Muscle of leg (tissue), 3 donors: ENCODE measurements at regions not wholly inside any gene's neighbourhood (a gene's known extent, or its start where the extent isn't known, plus 50 kb on each side); places are given as distances from the start of the nearest gene placed in this dataset.

Experiments used
- DNase-seq: peaks from one replicate; pipeline ENCODE4 v3.0.0; 2013
- H3K27ac ChIP-seq: one replicate; pipeline ENCODE4 v1.5.1; 2013; ENCODE audit warnings: mild to moderate bottlenecking, low read length, control low read depth
- H3K27me3 ChIP-seq: one replicate; pipeline ENCODE4 v1.6.1; 2013; ENCODE audit warnings: low read length; ENCODE audit not compliant: control insufficient read depth, insufficient read depth
- H3K36me3 ChIP-seq: one replicate; pipeline ENCODE4 v1.6.1; 2013; ENCODE audit warnings: low read length; ENCODE audit not compliant: control insufficient read depth, insufficient read depth
- H3K4me1 ChIP-seq: one replicate; pipeline ENCODE4 v1.6.1; 2013; ENCODE audit warnings: low read length; ENCODE audit not compliant: control insufficient read depth, insufficient read depth
- H3K4me3 ChIP-seq: one replicate; pipeline ENCODE4 v1.5.1; 2013; ENCODE audit warnings: low read length, control low read depth
- H3K9me3 ChIP-seq: replicated peaks from 2 replicates; pipeline ENCODE4 v1.6.1; 2013; ENCODE audit warnings: low read depth, low read length; ENCODE audit not compliant: control insufficient read depth
- WGBS: methylation state at CpG from one replicate; pipeline ENCODE4 v1.1.5; 2013; ENCODE audit warnings: missing lambda C conversion rate; ENCODE audit not compliant: insufficient coverage; 5-methylcytosine and 5-hydroxymethylcytosine counted together

- Histone ChIP-seq H3K27ac (no peak overlapping the region), H3K27me3 (peaks cover 2% of the 10 kb centered on the region), H3K9me3 (peaks cover 2% of the 10 kb centered on the region), H3K4me3 (no peak overlapping the region), H3K4me1 (no peaks in the 10 kb centered on the region), H3K36me3 (no peaks in the 10 kb centered on the region)
- no peak for DNase-seq
These were observed 112.7 kb upstream of the ZNF618 start for GRCh38 chr9:113763429-113763828.

GRCh38 chr9:113764572-113764971 is 111.5 kb upstream of the ZNF618 start:
- no peaks in the 10 kb centered on the region for H3K4me1 ChIP-seq
- H3K27ac ChIP-seq: no peak overlapping the region
- H3K36me3 ChIP-seq: no peaks in the 10 kb centered on the region
- peaks cover 2% of the 10 kb centered on the region for H3K27me3 ChIP-seq
- WGBS: 89% methylated on average over 1 of the region's 1 CpG
- no peak overlapping the region for H3K4me3 ChIP-seq
- H3K9me3 ChIP-seq: no peaks in the 10 kb centered on the region
- no peak for DNase-seq

DNA sequence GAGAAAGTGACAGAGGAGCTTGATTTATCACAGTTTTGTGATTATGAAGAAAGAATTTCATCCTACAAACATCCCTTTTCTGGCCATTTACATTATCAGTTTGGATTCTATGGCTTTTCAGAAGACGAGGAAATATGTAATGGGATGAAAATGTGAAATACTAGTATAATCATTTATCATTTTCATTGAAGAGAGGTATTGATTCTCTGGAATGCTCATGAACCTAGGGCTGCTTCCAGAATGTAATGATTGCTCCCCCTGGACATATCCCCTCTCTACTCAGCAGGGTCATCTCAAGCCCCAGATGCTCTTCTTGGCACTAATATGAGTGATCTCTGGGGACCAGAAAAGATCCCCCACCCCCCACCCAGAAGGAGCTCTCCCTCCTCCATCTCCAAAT is 106.7 kb upstream of the ZNF618 start:
- no peaks in the 10 kb centered on the region for H3K36me3 ChIP-seq
- H3K4me3 ChIP-seq: no peak overlapping the region
- H3K27ac ChIP-seq: no peak overlapping the region
- H3K9me3 ChIP-seq: no peaks in the 10 kb centered on the region
- H3K27me3 ChIP-seq: no peaks in the 10 kb centered on the region
- H3K4me1 ChIP-seq: peaks cover 26% of the 10 kb centered on the region
- DNase-seq: no peak
- no CpG with 5 or more reads among the region's 1 CpG for WGBS

GRCh38 chr9:113770396-113770795 is 105.7 kb upstream of the ZNF618 start:
- no peak for DNase-seq
- no peaks in the 10 kb centered on the region for H3K9me3 ChIP-seq

DNA sequence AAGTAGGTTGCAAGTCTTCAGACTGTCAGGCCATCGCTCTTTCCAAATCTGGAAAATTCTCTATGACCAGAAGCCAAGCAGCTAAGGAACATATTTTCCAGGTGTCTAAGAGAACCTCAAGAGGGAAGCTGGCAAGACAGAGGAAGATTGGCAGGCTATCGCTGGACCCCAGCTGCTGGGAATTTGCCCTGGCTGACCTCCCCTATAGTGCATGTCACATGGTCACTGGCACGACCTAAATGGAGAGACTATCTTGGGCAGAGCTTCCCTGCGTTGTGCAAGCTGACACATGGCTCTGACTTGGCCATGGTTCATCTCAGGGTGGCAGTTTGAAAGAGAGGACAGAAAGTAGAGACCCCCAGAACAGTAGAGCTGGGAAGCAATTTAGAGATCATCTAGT is 104.9 kb upstream of the ZNF618 start:
- WGBS: 50% methylated on average over 3 of the region's 4 CpGs
- H3K27ac ChIP-seq: no peak overlapping the region
- no peaks in the 10 kb centered on the region for H3K27me3 ChIP-seq
- DNase-seq: peak; percentile 58
- H3K36me3 ChIP-seq: no peaks in the 10 kb centered on the region
- H3K4me1 ChIP-seq: peaks cover 26% of the 10 kb centered on the region
- no peaks in the 10 kb centered on the region for H3K9me3 ChIP-seq
- H3K4me3 ChIP-seq: no peak overlapping the region

More at GRCh38 chr9:113770396-113770795, 105.7 kb upstream of the ZNF618 start:
- H3K27ac ChIP-seq: no peak overlapping the region
- H3K4me1 ChIP-seq: peaks cover 26% of the 10 kb centered on the region
- WGBS: 44% methylated on average over 4 of the region's 5 CpGs
- no peaks in the 10 kb centered on the region for H3K27me3 ChIP-seq
- H3K4me3 ChIP-seq: no peak overlapping the region
- no peaks in the 10 kb centered on the region for H3K36me3 ChIP-seq

GRCh38 chr9:113772121-113772810 is 103.8 kb upstream of the ZNF618 start:
- DNase-seq: peak; percentile 90
- Histone ChIP-seq H3K27ac (no peak overlapping the region), H3K9me3 (no peaks in the 10 kb centered on the region), H3K27me3 (no peaks in the 10 kb centered on the region), H3K4me1 (peaks cover 26% of the 10 kb centered on the region), H3K36me3 (no peaks in the 10 kb centered on the region), H3K4me3 (no peak overlapping the region)
- WGBS: no CpG with 5 or more reads among the region's 6 CpGs

DNA sequence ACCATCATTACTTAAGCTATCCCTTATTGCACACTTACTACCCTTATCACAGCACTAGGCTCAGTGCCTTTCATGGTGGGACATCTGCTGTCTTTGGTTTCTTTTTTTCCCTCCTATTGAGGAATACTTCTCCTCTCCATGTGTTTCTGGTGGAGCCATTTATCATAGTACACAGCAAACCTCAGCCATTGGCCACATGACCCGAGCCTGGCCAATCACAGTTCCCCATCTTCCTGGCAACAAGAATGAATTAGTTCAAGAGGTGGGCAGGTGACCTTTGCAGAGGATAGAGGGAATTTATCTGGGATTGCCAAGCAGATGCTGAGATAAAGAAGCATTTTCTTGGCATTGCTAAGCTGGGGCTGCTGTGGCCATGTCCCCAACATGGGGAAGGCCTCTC is 101.1 kb upstream of the ZNF618 start:
- WGBS: no CpG with 5 or more reads among the region's 1 CpG
- H3K27ac ChIP-seq: no peak overlapping the region
- no peak overlapping the region for H3K4me3 ChIP-seq
- no peaks in the 10 kb centered on the region for H3K36me3 ChIP-seq
- no peak for DNase-seq
- H3K27me3 ChIP-seq: no peaks in the 10 kb centered on the region
- H3K4me1 ChIP-seq: peaks cover 26% of the 10 kb centered on the region
- H3K9me3 ChIP-seq: no peaks in the 10 kb centered on the region

DNA sequence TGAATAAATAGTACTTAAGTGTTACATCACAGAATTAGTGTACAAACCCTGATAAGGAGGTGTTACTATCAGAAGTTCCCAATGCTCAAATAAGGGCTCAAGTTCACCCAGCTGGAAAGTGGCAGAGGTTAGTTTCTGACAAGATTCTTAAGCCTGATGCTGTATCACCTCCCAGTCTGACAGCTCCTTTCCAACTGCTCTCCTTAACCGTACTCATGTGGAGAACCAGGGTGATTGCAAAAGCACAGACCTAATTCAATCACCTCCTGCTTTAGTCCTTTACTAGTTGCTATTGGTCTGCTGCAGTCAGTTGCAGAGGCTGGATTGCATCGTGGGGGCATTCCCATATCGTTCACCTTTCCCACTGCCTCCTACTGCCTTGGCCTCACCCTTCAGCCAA is 100.4 kb upstream of the ZNF618 start:
- Histone ChIP-seq H3K9me3 (no peaks in the 10 kb centered on the region), H3K27me3 (no peaks in the 10 kb centered on the region), H3K4me1 (peaks cover 18% of the 10 kb centered on the region), H3K27ac (no peak overlapping the region), H3K36me3 (no peaks in the 10 kb centered on the region), H3K4me3 (no peak overlapping the region)
- no CpG with 5 or more reads among the region's 3 CpGs for WGBS
- no peak for DNase-seq

- H3K27ac ChIP-seq: no peak overlapping the region
- no peaks in the 10 kb centered on the region for H3K27me3 ChIP-seq
- H3K4me1 ChIP-seq: peaks cover 14% of the 10 kb centered on the region
- H3K36me3 ChIP-seq: no peaks in the 10 kb centered on the region
- no CpG with 5 or more reads among the region's 3 CpGs for WGBS
- no peak for DNase-seq
- H3K4me3 ChIP-seq: no peak overlapping the region
- no peaks in the 10 kb centered on the region for H3K9me3 ChIP-seq
These were observed 99.9 kb upstream of the ZNF618 start for GRCh38 chr9:113776194-113776593.

- DNase-seq: no peak
- H3K36me3 ChIP-seq: no peaks in the 10 kb centered on the region
- H3K9me3 ChIP-seq: no peaks in the 10 kb centered on the region
- no peak overlapping the region for H3K4me3 ChIP-seq
- H3K4me1 ChIP-seq: no peaks in the 10 kb centered on the region
- peaks cover under 1% of the 10 kb centered on the region for H3K27me3 ChIP-seq
- H3K27ac ChIP-seq: no peak overlapping the region
- no CpG with 5 or more reads among the region's 2 CpGs for WGBS
These were observed 94.7 kb upstream of the ZNF618 start for GRCh38 chr9:113781381-113781780.

- Histone ChIP-seq H3K4me3 (no peak overlapping the region), H3K9me3 (no peaks in the 10 kb centered on the region), H3K36me3 (no peaks in the 10 kb centered on the region), H3K27ac (no peak overlapping the region), H3K27me3 (peaks cover 3% of the 10 kb centered on the region), H3K4me1 (no peaks in the 10 kb centered on the region)
- no peak for DNase-seq
- 88% methylated on average over 1 of the region's 7 CpGs for WGBS
These were observed 94.2 kb upstream of the ZNF618 start for GRCh38 chr9:113781896-113782295.
